HG02678 (cell line): ENCODE measurements at regions not wholly inside any gene's neighbourhood (a gene's known extent, or its start where the extent isn't known, plus 50 kb on each side); places are given as distances from the start of the nearest gene placed in this dataset.
"Not testable (repeated sequence)": the region's sequence is repeated elsewhere in the genome, so short reads cannot be mapped to it uniquely, and the experiment has no call there.

ENCODE experiments used
- ATAC-seq: cut with Tn5 transposase; IDR thresholded peaks from one replicate; pipeline ENCODE4 v1.9.1; 2021; ENCODE audit warnings: mild to moderate bottlenecking, moderate library complexity; ENCODE audit not compliant: unreplicated experiment

- not testable (repeated sequence) for ATAC-seq
Observed at GRCh38 chr2:88802026-88802425, 110.6 kb downstream of the RPIA start.

DNA sequence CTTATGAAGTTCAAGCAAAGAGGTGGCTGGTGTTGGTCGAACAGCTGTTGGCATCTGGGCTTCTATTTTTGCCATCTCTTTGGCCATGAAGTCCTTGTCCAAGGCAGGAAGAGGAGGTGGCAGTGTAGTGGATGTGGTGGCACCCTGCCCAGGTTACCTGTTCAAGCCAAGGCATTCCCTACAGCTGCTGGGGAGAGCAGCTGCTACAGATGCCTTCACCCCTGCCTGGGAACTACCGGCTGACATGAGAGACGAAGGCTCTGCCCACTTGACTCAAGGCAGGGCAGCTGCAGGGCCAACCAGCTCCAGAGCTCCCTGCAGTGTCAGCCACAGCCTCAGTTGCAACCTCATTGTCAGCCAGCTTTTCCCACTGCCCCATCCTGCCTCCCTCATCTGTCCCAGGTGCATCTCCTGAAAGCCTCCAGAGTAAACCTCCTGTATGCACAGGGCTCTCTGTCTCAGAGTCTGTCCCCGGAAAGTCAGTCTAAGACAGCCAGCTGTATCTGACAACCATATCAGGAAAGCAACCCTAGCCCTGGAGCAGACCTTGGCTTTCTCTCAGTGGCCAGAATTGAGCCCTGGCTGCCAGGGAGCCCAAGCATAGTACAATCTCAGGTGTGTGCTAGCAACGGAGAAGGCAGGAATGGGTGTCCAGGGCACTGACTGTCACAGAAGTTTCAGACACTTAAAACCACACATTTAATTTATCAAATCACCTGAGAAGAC lies 115.9 kb downstream of the RPIA start:
- no peak for ATAC-seq

DNA sequence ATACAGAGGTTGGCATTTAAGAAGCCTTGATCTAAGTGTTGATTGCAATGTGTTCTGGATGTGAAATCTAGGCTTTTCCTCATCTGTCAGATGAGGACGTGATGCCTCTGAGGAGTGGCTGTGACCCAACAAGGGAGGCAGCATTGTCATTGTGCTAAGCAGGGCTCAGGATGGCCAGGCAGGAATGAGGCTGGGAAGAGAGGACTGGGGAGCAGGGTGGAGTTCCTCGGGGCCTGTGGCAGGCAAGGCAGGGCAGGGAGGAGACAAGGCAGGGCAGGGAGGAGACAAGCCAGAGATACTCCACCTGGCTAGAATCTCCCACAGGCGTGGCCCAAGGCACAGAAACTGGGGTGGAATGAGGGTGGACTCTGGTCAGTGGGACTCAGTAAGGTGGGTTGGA lies 116.6 kb downstream of the RPIA start:
- ATAC-seq: no peak

DNA sequence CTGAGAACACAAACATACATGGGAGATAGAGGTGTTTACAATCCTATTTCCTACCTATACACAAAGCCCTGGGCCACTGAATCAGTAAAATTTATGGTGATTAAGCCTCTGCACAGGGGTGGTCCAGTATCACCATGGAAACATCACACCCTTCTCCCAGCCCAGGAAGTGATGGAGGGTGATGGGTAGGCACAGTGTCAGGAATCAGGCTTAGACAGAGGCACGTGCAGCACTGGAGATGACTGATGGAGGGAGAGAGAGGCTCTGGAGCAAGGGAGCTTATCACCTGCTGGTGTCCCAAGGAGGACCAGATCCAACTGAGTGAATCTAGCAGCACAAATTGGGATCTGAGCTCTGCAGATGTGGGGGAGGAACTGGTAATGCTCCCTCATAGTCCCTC lies 117.2 kb downstream of the RPIA start:
- no peak for ATAC-seq

GRCh38 chr2:88809216-88809615 lies 117.7 kb downstream of the RPIA start:
- ATAC-seq: no peak

GRCh38 chr2:88810017-88810416 lies 118.5 kb downstream of the RPIA start:
- ATAC-seq: peak; percentile 65

DNA sequence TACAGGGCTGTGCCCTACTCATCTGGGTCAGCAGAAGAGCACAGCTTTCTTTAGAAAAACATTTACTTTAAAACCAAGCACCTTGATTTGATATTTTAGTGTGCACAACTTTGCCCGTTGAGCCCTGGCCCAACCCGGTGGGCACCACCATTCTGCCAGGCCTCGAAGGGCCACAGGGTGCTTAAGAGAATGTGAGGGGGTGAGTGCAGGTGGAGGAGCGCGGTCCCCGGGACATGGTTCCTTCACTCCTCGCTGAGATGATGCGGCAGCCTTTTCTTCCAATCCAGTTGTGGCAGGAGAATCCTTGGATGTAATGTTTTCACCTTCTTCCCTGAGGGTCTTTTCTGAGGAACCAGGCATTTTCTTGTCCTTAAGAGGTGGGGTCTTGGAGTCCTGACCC lies 119.0 kb downstream of the RPIA start:
- no peak for ATAC-seq

DNA sequence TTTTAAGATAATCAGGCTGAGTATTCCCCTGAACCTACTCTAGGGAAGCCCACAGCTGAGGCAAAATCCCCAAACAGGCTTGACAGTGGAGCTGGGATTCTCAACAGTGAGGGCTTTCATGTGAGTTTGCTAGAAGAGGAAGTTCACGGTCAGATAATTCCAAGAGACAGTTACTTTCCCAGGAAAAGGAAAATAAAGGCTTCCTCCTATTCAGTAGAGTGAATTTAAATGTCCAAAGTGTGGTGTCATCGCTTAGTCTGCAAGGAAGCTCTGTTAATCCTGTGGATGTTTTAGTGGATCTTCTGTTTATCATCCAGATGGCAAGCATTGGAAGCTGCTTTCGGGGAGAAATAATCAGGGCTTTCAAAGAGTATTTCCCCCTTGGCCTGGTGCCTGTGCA lies 119.8 kb downstream of the RPIA start:
- no peak for ATAC-seq

DNA sequence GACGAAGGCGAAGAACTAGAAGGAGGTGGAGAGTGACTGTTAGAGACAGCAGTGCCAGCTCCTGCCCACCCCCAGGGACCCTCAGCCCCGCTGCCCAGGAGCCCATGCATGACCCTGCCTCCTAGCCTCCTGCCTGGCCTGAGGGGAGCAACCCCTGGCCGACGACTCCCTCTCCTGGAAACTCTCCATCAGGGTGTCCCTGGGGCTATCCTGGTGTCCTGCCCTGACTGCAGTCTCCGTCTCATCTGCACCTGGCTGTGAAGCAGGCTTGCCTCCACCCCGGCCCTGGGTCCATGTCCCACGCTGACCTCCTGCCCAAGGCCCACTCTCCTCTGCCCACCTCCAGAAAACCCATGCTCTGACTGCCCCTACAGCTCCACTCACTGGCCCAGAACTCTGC lies 120.2 kb downstream of the RPIA start:
- no peak for ATAC-seq

GRCh38 chr2:88813612-88814011 lies 122.1 kb downstream of the RPIA start:
- no peak for ATAC-seq

DNA sequence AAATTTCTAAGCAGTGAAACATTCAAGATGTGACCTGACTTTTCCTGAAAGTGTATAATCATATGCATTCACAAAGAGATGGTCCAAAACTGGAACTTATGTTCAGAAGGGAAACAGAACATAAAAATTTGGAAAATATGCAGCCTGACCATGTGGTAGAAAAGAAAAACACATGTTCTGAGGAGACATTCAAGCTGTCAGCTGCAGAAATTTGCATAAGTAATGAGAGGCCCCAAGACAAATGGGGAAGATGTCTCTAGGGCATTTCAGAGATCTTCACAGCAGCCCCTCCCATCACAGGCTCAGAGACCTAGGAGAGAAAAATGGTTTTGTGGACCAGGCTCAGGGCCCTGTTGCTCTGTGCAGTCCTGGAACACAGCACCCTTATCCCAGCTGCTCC lies 123.8 kb downstream of the RPIA start:
- ATAC-seq: no peak

DNA sequence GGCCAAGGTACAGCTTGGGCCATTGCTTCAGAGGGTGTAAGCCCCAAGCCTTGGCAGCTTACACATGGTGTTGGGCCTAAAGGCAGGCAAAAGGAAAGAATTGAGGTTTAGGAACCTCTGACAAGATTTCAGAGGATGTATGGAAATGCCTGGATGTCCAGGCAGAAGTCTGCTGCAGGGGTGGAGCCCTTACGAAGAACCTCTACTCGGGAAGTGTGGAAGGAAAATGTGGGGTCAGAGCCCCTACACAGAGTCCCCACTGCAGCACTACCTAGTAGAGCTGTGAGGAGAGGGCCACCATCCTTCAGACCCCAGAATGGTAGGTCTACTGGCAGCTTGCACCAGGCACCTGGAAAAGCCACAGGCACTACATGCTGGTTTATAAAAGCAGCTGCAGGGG lies 124.2 kb downstream of the RPIA start:
- no peak for ATAC-seq

DNA sequence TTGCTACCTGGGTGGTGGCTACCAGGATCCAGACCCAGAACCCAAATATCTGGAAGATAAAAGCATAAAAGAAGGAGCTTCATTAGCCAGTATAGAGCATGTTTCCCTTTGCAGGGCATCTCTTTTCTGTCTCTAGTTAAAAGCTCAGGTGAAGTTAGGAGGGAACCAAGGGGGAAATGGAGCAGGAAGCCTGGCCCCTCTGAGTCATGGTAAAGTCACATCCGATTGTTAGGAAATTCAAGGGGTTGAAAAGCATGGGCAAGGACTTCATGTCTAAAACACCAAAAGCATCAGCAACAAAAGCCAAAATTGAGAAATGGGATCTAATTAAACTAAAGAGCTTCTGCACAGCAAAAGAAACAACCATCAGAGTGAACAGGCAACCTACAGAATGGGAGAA lies 126.9 kb downstream of the RPIA start:
- ATAC-seq: no peak

DNA sequence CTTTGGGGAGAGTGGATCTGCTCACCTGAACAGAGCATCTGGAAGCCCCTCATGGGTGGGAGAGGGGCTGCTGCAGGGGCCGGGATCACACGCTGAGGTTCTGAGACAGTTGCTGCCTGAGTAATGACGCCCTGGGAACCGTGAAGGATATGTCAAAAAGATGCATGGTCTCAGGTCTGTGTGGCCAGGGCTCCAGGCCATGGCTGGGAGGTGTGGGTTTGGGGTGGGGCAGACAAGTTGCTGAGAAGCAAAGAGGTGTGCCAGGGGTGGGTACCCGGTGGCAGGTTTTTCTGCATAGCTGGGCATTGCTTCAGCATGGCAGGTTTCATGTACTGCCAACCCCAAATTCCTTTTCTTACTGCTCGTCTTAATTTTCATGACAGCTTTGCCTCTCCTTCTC lies 133.5 kb downstream of the RPIA start:
- ATAC-seq: no peak

DNA sequence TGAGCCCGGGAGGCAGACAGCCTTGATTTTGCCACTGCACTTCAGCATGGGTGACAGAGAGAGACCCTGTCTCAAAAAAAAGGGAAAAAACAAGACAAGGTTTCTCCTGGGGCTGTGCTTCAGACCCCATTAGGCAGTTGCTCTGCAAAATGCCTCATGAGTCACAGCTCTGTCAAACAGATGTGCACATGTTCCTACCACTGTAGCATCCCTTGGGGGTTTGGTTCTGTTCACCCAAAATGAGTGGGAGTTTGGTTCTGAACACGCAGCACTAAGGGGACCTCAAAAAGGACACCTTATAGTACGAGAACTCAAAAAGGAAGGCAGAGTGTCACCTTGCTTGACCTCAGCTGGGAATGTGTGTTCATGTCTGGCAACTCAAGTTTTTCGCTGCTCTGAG lies 134.9 kb downstream of the RPIA start:
- no peak for ATAC-seq

DNA sequence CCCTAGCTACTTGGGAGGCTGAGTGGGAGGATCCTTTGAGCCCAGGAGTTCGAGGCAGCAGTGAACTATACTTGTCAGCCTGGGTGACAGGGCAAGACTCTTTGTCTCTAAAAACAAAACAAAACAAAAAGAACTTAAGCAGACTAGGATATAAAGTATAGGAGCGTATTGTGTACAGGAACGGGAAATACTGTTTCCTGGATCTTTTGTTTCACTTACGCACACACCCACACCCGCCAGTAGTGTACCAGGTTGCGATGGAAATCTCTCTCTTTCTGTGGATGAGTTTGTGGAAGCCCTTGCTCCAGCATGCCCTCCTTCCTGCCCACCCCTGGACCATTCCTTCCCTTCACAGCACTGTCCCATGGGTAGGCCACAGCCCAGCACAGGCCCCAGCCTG lies 136.3 kb downstream of the RPIA start:
- no peak for ATAC-seq

DNA sequence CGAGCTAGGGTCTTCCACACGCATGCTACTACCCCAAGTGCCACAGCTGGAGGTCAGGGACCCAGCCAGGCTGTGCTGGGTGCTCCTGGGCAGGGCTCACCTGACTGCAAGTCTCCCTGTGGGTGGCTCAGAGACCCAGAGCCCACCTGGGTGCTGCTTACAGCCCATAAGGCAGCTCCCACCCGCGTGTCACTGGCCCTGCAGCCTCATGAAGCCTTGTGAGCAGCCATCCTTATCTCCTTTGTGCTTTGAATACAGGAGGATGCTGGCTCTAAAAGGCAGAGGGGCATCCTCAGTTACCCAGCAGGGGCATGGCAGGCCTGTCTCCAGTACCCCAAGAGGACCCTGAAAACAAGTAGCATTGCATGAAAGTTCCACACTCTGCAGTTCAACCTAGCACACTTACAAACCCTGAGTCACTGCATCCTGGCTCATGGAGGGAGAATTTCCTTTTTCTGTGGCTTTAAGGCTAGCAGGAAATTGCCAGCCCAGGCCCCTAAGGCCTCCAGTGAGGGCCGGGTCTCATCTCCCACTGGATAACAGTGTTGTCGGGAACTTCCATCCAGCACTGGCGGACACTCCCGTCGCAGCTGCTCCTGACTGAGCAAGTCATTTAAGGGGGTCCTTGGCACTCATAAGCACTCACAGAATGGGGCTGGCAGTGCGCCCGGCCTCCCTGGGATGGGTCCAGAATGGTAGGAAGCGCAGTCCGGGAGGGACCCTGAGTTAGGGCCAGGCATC lies 137.1 kb downstream of the RPIA start:
- no peak for ATAC-seq

- no peak for ATAC-seq
Observed at GRCh38 chr2:88829607-88830463, 138.4 kb downstream of the RPIA start.

DNA sequence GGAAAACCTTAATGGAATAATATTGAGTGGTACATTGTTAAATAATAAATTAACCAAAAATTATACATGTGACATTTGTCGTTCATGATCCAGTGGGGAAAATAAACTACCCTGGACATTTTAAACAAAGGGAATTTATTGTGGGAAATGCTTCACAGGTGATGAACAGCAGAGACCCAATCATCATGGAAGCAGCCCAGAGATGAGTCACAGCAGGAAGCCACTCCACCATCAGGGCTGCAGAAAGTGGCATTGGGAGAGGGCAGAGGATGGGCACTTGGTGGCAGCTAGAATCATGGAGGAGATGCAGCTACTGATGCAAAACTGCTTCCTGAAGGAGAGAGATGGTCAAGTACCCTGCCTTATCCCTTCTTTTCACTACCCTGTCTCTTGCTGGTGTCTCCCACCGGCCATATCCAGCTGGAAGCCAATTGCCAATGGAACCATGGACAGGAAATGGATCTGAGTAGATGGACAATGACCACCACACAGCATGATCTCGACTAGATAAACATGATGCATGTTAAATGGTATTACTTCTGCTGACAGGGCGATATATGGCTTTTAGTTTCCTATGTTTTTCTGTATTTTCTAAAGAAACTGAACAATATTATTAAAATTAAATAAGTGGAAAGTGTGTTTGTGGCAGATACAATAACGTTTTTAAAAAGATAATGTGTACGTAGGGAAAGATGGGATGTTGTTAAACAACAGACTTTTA lies 139.8 kb downstream of the RPIA start:
- ATAC-seq: no peak

GRCh38 chr2:88831792-88832248 lies 140.3 kb downstream of the RPIA start:
- peak; percentile 80 for ATAC-seq
